ENCODE measurements at regions not wholly inside any gene's neighbourhood (a gene's known extent, or its start where the extent isn't known, plus 50 kb on each side); places are given as distances from the start of the nearest gene placed in this dataset.
"Not testable (repeated sequence)": the region's sequence is repeated elsewhere in the genome, so short reads cannot be mapped to it uniquely, and the experiment has no call there.

DNA sequence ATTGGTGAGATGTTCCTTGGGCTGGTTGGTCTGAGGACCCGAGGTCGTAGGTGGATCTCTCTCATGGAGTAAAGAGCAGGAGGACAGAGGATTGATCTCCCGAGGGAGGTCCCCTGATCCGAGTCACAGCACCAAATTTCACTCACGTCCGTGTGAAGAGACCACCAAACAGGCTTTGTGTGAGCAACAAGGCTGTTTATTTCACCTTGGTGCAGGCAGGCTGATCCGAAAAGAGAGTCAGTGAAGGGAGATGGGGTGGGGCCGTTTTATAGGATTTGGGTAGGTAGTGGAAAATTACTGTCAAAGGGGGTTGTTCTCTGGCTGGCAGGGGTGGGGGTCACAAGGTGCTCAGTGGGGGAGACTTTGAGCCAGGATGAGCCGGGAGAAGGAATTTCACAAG is 97.5 kb upstream of the SLC25A48 start:
- TF ChIP-seq EZH2phosphoT487 (IDR thresholded peaks at IDR 0.05; ENCODE audit: low read length); EZH2 (optimal IDR thresholded peaks at IDR 0.05; ENCODE audit: low read depth, low read length): not testable (repeated sequence)
